ENCODE measurements at regions not wholly inside any gene's neighbourhood (a gene's known extent, or its start where the extent isn't known, plus 50 kb on each side); places are given as distances from the start of the nearest gene placed in this dataset.
A peak's percentile ranks its signal among the peaks of the same experiment; 100 is the strongest.

DNA sequence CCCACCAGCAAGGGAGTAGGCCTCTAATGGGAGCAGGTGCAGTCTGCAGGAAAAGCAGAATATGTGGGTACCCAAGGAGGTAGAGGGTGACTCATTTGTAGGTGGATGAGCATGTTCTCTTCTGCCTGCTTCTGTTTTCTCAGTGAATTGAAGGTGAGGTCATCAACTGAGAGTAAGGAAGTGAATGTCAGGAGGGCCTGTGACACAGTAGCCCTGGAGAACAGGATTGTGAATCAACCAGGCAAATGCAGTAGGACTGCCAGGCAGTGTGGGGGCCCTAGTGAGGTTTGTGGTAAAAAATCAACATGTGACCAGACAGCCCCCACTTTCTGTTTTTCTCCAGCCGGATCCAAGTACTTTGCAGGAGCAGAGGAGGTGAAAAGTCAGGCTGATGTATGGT, 150.5 kb upstream of the SOX9 start:
- H3K4me3 ChIP-seq (ENCODE audit: low read length): no peak overlapping the region
- TF ChIP-seq, protein P1, sequence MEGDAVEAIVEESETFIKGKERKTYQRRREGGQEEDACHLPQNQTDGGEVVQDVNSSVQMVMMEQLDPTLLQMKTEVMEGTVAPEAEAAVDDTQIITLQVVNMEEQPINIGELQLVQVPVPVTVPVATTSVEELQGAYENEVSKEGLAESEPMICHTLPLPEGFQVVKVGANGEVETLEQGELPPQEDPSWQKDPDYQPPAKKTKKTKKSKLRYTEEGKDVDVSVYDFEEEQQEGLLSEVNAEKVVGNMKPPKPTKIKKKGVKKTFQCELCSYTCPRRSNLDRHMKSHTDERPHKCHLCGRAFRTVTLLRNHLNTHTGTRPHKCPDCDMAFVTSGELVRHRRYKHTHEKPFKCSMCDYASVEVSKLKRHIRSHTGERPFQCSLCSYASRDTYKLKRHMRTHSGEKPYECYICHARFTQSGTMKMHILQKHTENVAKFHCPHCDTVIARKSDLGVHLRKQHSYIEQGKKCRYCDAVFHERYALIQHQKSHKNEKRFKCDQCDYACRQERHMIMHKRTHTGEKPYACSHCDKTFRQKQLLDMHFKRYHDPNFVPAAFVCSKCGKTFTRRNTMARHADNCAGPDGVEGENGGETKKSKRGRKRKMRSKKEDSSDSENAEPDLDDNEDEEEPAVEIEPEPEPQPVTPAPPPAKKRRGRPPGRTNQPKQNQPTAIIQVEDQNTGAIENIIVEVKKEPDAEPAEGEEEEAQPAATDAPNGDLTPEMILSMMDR (IDR thresholded peaks at IDR 0.05; ENCODE audit: insufficient read depth, low read depth, low read length, missing control alignments): peak; percentile 29
- peak; percentile 98 for DNase-seq (ENCODE audit: low read depth)

DNA sequence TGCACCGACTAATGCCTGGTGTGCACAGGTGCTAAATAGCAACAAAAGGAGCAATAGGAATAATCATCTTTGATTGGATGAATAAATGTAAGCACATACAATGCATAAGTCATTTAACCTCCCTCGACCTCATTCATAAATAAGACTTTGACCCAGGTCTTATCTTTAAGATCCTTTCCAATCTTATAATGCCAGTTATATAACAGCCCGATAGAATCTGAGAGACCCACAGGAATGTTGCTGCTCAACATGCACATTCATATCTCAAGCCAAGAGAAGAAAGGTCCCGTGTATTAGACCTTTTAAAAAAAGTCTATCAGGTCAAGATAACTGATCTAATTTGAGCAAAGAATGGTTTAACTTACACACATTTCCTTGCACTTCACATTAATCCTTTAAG, 146.8 kb upstream of the SOX9 start:
- TF ChIP-seq, protein P1 (IDR thresholded peaks at IDR 0.05; ENCODE audit: insufficient read depth, low read depth, low read length, missing control alignments): no peak
- no peak overlapping the region for H3K4me3 ChIP-seq (ENCODE audit: low read length)
- DNase-seq (ENCODE audit: low read depth): no peak

DNA sequence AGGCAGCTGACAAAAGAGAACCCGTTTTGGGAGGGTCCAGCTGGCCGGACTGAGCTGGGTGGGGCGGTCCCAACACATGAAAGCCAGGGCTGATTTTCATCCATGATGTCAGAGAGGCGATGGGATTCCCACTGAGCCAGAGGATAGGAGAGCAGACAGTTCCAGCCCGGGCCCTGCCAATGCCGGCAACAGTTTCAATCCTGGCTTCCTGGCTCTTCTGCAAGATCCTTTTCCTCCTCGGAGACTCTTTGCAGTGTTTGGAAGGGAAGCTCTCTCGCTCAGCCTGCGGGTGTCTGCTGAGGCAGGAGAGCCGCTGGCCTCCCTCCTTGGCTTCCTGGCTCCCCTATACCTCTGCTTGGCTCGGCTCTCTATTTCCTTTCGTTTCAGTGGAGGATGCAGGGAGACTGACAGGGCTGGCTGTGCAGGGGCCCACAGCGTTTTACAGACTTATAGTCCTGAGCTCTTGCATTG, 145.5 kb upstream of the SOX9 start:
- peak overlapping the region; percentile 9 for H3K4me3 ChIP-seq (ENCODE audit: low read length)
- DNase-seq (ENCODE audit: low read depth): peak; percentile 44
- TF ChIP-seq, protein P1 (IDR thresholded peaks at IDR 0.05; ENCODE audit: insufficient read depth, low read depth, low read length, missing control alignments): no peak

- DNase-seq (ENCODE audit: low read depth): peak; percentile 99
- TF ChIP-seq, protein P1 (IDR thresholded peaks at IDR 0.05; ENCODE audit: insufficient read depth, low read depth, low read length, missing control alignments): no peak
- no peak overlapping the region for H3K4me3 ChIP-seq (ENCODE audit: low read length)
Measured at GRCh38 chr17:71976011-71976649, 144.7 kb upstream of the SOX9 start.

GRCh38 chr17:71978435-71978834, 142.4 kb upstream of the SOX9 start:
- TF ChIP-seq, protein P1 (IDR thresholded peaks at IDR 0.05; ENCODE audit: insufficient read depth, low read depth, low read length, missing control alignments): no peak
- DNase-seq (ENCODE audit: low read depth): peak; percentile 86
- no peak overlapping the region for H3K4me3 ChIP-seq (ENCODE audit: low read length)

DNA sequence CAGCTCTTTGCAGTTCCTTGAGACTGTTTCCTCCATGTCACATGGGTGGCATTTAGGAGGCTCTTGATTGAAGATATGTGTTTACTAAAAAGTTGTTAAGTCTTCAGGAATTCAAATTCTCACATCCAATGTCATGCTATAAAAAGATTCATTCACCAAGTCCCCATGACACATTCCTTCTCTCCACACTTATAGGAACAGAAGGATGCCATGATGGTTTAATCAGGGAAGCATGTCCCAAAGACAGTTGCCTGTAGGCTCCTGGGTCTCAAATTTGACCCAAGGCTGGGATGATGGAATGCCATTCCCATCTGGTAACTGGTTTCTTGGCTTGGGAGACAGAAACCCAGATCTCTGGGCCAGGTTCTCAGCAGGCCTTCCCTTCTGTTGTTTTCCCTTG, 140.6 kb upstream of the SOX9 start:
- DNase-seq (ENCODE audit: low read depth): no peak
- no peak overlapping the region for H3K4me3 ChIP-seq (ENCODE audit: low read length)
- TF ChIP-seq, protein P1 (IDR thresholded peaks at IDR 0.05; ENCODE audit: insufficient read depth, low read depth, low read length, missing control alignments): no peak

DNA sequence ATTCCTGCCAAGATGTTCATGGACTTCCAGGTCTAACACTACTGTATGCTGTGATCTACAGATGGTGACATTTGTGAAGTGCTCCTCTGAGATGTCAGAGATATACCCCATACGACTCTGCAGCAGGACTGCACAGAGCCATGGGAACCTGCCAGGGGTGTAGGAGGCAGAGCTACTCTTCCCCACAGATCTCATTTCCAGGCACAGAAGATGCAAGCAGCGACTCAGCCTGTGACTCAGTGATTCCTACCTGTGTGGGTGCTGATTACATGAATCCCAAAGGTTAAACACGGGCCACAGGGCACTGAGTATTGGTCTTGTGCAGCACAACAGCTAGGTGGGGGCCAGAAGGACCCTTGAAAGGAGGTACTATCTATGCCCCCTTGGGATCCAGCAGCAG, 137.0 kb upstream of the SOX9 start:
- DNase-seq (ENCODE audit: low read depth): peak; percentile 72
- TF ChIP-seq, protein P1 (IDR thresholded peaks at IDR 0.05; ENCODE audit: insufficient read depth, low read depth, low read length, missing control alignments): no peak
- no peak overlapping the region for H3K4me3 ChIP-seq (ENCODE audit: low read length)
